LHCN-M2 (cell line): ENCODE measurements at regions not wholly inside any gene's neighbourhood (a gene's known extent, or its start where the extent isn't known, plus 50 kb on each side); places are given as distances from the start of the nearest gene placed in this dataset.

ENCODE experiments used
- DNase-seq: peaks from one replicate; pipeline ENCODE4 v3.0.0-alpha.2; 2012; ENCODE audit warnings: low read depth

DNA sequence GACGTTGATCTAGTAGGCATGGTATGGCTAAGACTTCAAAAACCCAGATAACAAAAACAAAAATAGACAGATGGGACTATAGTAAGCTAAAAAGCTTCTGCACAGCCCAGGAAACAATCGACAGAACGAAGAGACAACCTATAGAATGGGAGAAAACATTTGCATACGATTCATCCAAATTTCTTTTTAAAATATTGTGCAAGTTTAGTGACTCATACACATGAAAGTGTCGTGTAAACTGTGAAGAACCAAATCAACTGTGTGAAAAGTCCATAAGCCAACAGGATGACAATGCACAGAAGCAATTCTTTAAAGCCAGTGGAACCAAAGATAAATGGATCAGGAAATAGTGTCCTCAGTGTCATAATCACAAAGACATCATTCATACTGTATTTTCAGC, 671.1 kb downstream of the RNF144A start:
- no peak for DNase-seq

DNA sequence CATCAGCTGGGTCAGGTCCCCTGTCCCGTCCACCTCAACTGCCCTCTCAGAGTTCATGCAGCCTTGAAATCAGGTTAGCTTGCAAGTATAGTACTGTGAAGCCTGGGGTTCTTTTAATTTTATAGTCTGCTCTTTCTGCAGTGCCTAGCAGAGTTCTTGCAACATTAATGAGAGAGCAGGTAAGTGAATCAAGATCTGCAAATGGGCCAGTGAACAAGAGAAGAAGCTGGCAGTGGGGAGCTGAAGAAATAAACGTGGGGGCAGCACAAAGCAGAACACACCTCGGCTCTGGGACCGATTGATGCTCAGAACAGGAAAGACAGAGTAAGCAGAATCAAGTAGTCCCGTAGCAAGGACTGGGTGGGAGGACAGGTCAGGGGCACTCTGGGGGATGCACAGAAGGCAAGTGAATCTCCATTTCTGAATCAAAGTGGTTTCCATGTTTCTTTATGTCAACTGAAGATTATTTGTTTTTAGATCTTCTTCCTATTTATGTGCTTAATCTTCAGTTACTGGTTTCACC, 675.5 kb downstream of the RNF144A start:
- no peak for DNase-seq

DNA sequence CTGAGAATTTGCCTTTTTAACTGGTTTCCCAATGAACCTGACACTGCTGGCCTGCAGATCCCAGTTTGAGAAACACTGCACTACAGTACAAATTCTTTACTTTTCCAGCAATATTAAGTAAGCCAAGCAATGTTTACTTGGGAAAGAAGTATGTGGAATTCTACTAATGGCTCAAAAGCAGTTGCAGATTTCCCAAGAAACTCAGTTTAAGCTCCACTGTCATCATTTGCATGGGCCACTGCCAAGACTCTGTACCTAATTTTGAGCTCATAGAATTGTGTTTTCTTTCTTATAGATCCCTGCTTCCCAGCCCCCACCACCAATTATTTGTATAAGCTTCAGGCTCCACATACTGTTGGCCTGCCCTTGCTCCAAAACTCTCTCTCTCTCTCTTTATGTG, 676.1 kb downstream of the RNF144A start:
- no peak for DNase-seq

DNA sequence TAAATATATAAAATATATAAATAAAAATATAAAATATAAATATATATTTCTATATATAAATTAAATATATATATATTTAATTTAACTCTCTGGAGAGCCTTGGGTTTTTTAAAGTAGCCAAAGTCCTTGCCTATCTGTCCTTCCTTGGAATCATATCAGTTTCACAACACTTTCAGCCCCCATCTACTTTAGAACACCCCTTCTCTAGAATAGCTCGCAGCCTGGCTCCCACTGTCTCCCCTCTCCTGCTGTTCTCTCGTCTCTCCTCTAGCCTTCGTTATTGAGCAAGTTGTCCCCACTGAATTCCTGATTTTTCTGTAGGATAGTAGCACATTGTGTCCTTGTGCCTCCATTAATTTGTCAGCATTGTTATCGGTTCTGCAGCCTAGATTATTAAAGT, 677.0 kb downstream of the RNF144A start:
- no peak for DNase-seq

DNA sequence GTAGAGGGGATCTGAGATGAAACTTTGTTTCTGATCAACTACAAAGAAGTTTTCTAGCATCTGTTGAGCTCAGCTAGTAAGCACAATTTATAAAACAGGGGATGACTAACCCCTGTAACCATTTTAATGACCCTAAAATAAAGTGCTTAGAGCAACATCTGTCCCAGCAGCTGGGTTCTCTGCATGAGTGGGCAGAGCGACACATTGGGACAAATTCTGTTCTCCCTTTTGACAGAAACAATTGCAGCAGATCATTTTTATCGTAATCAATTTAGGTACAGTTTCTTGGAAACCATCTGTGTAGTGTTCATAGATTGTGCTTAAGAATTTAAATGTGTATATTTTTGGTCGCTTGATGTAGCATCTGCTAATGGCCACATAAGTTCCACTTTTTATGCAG, 678.0 kb downstream of the RNF144A start:
- DNase-seq, result no peak

DNA sequence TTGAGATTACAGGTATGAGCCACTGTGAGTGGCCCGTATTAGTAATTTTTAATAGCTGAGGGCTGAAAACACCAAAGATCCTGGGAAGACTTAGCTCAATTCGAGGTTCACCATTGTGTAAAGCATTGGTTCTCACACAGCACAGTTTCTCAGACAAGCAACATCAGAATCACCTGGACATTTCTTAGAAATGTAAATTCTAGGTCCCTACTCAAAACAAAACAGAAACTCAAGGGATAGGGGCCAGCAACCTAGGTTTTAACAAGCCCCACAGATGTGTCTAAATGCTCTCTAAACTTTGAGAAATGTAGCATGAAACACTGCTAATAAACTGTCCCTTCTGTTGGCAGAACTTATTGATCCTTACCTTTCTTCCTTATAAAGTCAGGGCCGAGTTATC, 681.2 kb downstream of the RNF144A start:
- no peak for DNase-seq

DNA sequence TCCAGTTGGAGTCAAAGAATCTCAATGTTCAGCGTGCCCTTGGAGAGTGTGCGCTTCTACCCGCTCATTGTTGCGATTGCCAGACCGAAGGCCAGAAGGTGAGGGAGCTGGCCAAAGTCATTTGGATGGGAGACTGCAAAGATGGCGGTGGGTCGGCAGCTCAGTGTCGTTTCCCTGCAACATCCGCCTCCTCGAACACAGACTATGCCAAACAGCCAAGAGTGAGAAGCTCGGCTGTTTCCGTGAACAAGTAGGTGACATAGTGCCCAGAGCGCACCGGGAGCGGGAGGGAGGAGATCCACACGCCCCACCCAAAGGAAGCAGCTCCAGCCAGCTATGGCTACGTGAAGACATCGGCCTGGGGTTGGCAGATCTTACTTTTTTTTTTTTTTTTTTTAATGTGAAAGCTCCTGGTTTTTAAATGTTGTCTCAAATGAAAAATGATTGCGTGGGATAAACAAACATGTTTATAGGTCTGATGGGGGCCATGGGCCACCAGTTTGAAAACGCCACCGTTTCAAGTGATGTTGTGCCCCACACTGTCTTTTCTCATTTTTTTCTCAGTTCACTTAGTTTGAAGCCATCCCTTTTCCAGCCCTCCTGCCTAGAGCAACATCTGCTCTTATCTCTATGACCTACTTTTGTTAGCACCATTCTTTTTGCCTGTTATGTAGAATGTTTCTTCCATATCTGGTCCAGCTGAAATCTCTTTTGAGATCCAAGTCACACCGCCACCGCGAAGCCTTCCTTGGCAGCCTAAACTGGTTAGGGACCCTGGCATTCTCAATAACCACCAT, 682.4 kb downstream of the RNF144A start:
- DNase-seq, result no peak

DNA sequence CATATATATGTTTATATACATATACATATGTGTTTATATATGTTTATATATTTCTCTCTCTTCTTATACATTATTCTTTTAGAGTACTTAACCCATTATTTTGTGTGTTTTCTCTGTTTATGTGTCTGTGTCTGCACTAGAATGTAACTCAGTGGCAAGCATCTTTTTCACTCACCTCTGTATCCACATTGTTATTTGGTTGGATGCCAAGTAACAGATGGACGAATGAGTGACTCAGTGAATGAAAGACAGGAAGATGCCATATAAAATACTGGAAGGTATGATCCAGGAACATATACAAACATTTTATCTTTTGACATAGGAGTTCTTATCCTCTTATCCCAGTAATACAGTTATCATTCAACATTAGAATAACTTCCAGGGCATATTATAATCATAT, 684.8 kb downstream of the RNF144A start:
- DNase-seq, result no peak

DNA sequence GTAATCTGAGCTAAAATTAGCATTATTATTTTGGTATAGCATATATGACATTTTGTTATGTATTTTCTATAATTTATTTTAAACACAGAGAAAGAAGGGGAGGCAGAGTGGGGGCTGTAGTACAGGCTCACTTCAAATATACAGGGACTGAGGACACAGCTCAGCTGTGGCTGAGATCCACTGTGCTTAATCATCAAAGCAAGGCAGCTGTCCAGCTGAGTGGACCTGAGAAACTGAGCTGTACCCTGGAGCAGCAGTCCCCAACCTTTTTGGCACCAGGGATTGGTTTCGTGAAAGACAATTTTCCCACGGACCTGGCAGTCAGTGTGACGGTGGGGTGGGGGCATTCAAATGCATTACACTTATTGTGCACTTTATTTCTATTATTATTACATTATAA, 687.2 kb downstream of the RNF144A start:
- DNase-seq, result no peak

DNA sequence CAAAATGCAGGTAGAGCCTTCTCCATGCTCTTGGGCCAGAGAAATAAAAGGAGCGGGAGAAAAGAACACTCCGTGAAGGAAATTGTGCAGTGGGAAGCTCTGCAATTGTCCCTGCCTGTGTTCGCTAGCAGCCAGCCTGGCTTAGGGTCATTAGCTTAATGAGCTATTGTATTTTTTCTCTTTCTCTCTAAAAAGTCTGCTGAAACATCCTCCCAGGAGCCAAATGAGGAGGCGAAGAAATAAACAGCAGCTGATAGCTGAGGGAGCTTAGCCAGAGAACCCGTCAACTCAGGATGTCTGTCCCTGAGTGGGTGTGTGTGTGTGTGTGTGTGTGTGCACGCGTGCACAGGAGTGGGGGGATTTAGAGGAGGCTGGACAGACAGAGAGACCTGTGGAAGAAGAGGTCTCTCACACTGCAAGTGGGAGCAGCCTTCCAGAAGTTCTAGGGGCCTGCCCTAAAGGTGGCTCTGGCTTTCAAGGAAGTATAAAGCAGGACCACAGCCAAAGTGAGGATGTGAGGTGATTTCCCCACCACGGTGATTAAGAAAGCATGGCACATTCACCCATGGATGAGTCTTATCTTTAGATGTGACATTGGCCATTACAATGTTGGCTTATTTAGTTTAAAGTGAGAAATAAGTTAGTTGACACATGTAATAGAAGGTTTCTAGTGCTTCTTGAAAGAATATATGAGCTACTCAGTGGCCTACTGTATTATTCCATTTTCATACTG, 690.4 kb downstream of the RNF144A start:
- DNase-seq, result no peak

DNA sequence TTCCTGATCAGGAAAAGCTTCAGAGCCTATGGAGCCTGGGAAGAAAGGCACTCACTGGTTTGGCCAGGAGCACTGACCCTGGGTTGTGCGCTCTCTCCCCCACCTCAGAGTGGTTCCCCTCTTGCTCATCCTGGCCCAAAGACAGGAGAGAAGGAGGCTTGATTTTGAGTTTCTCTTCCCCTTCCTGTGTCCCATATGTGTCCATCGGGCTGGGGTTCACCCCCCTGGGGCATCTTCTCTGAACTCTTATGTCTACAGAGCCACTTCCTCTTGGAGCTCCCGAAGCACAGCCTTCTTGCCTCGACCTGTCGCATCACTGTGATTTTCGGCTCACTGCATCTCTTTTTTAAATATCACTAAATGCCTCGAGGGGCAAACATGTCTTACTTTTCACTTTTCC, 692.3 kb downstream of the RNF144A start:
- no peak for DNase-seq

DNA sequence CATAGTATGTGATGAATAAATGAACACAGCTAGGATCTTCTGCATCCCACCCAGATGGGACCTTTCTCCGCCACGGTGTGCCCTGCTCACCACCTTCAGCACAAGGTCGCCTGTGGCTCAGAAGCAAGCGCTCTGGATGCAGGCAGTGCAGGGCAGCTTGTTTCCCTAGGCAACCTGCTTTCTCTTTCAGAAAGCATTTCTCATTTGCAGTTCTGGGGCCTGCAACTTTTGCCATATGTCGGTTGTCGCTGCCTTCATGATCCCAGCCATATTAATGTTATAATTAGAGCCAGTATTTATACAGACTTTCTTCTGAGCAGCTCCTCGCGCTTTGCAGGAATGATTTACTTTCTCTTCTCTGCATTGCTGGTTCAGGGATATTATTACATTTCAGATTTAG, 692.8 kb downstream of the RNF144A start:
- no peak for DNase-seq

DNA sequence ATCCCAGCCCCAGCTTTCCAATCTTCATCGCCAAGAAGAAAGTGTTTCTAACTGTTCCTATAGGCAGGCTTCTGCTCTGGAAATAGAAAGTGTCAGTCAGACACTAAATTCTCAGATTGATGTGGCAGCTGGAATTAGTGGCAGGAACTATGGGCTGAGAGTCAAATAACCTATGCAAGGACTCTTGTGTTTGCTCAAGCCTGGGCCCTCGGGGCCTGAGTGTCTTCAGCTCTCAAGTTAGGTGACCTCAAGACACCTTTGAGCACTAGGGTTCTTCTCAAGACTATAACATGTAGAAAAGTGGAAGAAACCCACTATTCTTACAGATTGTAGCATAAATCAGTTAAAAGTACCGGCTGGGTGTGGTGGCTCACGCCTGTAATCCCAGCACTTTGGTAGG, 694.5 kb downstream of the RNF144A start:
- DNase-seq, result no peak

DNA sequence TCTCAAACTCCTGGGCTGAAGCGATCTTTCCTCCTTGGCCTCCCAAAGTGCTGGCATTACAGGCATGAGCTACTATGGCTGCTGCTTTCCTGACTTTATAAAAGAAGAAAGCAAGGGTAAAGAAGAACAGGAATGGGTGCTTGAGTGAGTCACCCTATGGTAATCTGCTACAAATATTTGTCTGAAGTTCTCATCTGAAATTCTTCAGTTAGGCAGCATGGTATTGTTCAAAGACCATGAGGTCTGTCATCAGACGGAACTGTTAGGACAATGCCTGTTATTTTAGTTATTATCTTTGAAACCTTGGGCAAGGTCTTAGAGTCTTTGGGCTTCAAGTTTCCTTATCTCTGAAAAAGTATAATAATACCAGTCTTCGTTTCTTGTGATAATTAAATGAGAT, 695.8 kb downstream of the RNF144A start:
- DNase-seq, result no peak

DNA sequence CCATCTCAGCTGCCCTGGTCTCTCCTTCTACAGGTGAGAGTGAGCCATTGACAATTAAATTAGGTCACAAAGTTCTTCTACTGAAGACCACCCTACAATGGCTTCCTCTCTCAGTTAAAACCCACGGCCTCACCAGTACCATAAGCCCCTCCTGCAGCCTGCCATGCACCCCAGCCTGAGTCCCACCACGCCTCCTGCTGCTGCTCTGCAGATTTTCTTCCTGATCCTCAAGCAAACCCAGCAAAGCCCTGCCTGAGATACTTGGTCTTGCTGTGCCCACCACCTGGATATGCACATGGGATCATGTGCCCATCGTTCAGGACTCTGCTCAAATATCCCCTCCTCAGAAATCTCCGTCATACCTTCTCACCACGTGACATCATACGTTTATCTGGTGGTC, 696.6 kb downstream of the RNF144A start:
- DNase-seq, result no peak

DNA sequence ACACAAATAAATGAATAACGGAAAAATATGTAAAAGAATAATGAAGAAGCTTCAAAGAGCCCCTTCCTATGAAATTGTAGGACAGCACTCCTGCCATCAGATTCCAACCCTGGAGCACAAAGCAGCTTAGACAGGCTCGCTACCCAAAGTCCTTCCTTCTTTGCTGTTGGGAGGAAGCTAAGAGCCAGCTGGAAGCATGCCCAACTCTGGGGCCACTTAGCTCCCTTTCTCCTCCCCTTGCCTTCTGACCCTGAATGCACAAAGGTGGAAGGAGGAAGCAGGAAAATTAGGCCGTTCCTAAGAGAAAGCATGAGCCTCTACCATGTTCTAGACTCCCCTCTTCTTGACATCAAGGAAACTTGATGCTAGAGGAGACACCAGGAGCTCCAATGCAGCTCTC, 700.8 kb downstream of the RNF144A start:
- DNase-seq, result no peak

DNA sequence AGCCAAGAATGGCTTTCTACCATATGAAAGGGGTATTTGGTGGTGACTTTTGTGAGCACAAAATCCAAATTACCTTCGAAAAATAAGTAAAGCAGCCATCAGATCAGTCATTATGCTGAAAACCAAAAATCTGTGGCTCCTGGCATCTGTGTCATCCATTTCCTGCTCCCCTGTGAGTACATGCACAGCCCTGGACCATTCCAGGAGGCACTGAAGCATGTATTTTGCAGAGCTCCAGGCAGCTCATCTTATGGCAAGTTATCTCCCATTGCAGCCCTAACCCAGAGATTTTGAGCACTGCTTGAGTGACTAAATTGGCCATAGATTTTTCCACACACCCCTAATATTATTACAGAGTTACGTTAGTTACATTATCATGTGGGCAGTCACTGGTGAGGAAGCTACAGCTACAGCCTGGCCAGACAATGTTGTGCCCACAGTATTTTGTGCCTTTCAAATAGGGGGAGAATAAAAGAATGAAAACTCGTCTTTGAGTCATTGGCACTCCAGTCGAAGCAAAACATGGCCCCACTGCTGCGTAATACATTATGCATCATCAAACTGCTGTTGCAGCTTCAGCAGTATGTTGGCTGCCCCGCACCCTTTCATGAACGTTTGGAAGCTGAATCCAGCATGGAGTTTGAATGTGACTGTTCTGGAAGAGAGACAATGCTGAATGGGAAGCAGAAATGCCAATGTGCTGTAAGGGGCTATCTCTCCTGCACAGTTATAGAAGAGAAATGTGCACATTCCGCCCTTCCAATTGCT, 702.2 kb downstream of the RNF144A start:
- no peak for DNase-seq

DNA sequence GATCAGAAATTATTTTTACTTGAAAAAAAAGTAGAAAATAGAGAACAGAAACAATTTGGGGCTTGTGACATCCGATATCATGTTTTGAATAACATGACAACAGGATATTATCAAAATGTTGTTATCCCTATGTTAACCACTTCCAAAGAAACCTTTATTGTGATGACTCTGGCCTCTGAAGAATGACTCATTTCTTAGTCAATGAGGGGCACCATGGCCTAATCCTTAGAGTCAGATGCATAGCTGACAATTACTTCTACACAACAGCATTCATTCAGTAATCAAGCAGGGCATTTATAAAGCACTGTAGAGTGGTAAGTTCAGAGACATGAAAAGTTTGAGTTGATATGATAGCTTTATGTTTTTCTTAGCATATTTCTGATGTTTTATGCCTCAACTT, 703.0 kb downstream of the RNF144A start:
- no peak for DNase-seq

DNA sequence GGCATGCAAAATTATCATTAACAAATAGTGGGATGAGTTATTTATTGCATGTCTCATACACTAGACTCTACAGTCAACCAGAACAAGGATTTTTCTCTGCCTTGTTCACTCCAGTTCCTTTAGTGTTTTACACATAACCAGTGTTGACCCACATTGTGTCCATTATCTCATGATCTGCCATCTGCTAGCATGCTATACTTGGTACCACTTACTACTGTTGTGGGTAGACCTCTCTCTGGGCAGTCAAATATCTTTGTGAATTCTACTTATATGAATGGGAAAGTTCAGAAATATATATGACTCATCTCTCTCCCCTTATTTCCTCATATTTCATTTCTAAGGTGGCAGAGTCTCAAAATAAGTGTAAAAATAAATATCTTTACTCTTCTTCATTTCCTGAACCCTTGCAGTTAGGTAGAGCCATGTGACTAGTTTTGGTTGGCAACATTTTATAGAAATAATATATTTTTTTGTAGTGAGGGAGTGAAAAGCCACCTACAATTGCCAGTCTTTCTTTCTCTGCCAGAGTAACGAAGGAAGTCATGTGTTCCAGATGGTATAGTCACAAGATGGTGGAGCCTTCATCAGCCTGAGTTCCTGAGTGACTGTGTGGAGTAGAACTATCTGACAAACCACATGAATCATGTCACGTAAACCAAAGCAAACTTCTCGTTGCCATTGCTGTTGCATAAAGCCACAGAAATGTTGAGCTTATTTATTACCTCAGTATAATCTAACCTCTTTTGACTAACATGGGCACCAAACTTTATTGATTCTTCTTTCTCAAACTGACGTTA, 704.0 kb downstream of the RNF144A start:
- DNase-seq, result no peak

DNA sequence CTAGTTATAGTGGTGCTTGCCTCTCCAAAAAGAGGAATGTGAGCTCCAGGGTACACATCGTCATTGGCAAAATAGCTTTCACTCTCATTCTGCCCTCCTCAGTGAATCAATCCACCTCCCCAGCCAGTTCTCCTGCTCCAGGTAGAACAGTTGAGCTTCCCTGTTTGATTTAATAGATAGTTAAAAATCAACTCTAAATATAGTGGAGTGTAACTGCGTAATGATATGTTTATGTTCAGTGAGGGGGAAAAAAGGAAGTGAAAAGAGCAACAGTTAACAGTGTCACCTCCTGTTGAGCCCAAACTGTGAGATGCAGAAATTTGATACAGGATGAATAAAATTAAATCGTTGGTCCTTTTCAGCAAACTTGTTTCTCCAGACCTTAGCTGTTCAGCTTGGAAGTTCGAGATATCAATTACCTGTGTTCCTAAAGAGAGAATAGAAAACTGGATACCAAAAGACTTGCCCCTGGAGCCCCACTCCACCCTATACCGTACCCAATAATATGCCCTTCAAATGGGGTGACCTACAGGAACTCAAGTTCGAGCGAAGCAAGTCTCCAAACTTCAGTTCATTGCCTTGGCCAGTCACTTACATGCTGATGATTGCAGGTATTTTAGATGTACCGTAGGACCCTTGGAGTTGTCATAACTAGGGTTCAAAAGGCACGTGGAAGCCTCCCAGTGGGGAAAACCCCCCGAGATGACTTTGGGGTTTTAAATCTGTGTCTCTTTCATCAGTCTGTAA, 708.4 kb downstream of the RNF144A start:
- no peak for DNase-seq

DNA sequence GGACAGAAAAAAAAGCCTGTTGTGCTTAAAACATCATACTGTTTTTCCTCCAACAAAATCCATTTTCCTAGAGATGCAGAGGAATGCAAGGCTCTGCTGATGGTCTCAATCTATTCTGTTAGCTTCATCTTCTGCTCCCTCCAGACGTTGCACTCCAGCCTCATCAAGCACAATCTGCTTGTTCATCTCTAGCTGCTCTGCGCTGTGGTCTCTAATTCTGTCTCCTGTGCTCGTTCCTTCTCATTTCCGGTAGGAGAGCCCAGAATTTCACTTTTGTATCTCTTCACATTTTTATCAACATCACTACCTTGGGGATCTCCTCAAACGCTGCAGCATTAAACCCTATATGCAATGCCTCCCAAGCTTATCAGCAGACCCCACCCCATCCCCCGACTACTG, 708.9 kb downstream of the RNF144A start:
- DNase-seq, result no peak
